Osteoblast (primary cell): ENCODE measurements at regions not wholly inside any gene's neighbourhood (a gene's known extent, or its start where the extent isn't known, plus 50 kb on each side); places are given as distances from the start of the nearest gene placed in this dataset.

Experiments
- DNase-seq: peaks from one replicate; pipeline ENCODE4 v3.0.0; 2011; ENCODE audit warnings: low spot score, mixed read lengths; ENCODE audit not compliant: insufficient read length; ENCODE audit errors: missing footprints
- H2AFZ ChIP-seq: 2 replicates; pipeline ENCODE4 v1.6.0; 2011; ENCODE audit warnings: mild to moderate bottlenecking, low read length
- H3K27ac ChIP-seq: 2 replicates; pipeline ENCODE4 v1.5.1; 2011; ENCODE audit warnings: mild to moderate bottlenecking, low read depth, low read length, moderate library complexity
- H3K27me3 ChIP-seq: 2 replicates; pipeline ENCODE4 v1.6.0; 2012; ENCODE audit warnings: mild to moderate bottlenecking, control low read depth, inconsistent platforms, low read length, moderate library complexity; ENCODE audit not compliant: insufficient read depth
- H3K36me3 ChIP-seq: 2 replicates; pipeline ENCODE4 v1.5.1; 2011; ENCODE audit warnings: mild to moderate bottlenecking, low read length, control low read depth, moderate library complexity; ENCODE audit not compliant: insufficient read depth
- H3K4me1 ChIP-seq: 2 replicates; pipeline ENCODE4 v1.5.1; 2011; ENCODE audit warnings: mild to moderate bottlenecking, low read length, control low read depth, moderate library complexity; ENCODE audit not compliant: insufficient read depth
- H3K4me2 ChIP-seq: 2 replicates; pipeline ENCODE4 v1.6.0; 2011; ENCODE audit warnings: mild to moderate bottlenecking, low read length; ENCODE audit not compliant: insufficient read depth
- H3K4me3 ChIP-seq: fragments of 200-600 bp; sonication (generic); 3 replicates; pipeline ENCODE4 v1.5.1; 2012; ENCODE audit warnings: mild to moderate bottlenecking, low read length, inconsistent platforms; ENCODE audit not compliant: insufficient read depth
- H3K79me2 ChIP-seq: 2 replicates; pipeline ENCODE4 v1.6.0; 2012; ENCODE audit warnings: mild to moderate bottlenecking, low read length, control low read depth, inconsistent platforms; ENCODE audit not compliant: insufficient read depth
- H3K9me3 ChIP-seq: 2 replicates; pipeline ENCODE4 v1.5.1; 2011; ENCODE audit warnings: low read depth, low read length, control low read depth
- H4K20me1 ChIP-seq: 2 replicates; pipeline ENCODE4 v1.6.0; 2012; ENCODE audit warnings: mild to moderate bottlenecking, low read length, control low read depth; ENCODE audit not compliant: insufficient read depth
- TF ChIP-seq, protein P1 (sequence below): IDR thresholded peaks from 2 replicates; pipeline ENCODE4 v1.5.1; 2011; ENCODE audit warnings: mild to moderate bottlenecking, low read depth, low read length, moderate library complexity; ENCODE audit errors: extremely low read depth

DNA sequence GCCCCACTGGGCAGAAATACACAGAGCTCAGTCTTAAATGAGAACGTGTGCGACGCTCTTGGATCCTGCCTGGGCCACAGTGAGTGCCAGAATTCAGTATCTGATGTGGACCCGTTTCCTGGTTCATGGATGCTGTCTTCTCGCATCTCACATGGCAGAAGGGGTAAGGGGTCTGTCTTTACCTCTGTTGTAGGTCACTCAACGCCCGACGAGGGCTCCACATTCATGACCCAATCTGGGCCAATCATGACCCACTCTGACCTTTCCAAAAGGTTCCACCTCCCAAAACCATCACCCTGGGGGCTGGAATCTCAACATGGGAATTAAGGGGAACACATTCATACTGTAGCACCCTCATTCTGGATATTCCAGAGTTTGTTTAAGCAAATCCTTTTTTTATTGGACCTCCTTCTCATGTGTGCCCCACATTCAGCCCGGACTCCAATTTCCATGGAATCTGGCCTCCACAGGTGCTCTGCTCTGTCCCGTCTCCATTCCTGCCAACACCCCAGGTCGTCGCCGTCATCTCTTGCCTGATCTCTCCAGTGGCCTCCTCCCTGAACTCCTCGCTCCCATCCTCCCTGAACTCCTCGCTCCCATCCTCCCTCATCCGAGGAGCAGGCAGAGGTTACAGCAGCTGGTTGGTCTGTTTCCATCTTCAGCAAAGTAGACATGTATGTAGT is 78.9 kb upstream of the OTOS start:
- Histone ChIP-seq H3K9me3 (no peaks in the 10 kb centered on the region), H3K4me1 (peaks cover 9% of the 10 kb centered on the region), H3K27me3 (peaks cover 24% of the 10 kb centered on the region), H3K36me3 (no peaks in the 10 kb centered on the region), H3K79me2 (no peaks in the 10 kb centered on the region), H3K4me2 (no peak overlapping the region), H3K27ac (no peak overlapping the region), H4K20me1 (no peaks in the 10 kb centered on the region), H2AFZ (no peak overlapping the region), H3K4me3 (no peak overlapping the region)
- TF ChIP-seq, protein P1, sequence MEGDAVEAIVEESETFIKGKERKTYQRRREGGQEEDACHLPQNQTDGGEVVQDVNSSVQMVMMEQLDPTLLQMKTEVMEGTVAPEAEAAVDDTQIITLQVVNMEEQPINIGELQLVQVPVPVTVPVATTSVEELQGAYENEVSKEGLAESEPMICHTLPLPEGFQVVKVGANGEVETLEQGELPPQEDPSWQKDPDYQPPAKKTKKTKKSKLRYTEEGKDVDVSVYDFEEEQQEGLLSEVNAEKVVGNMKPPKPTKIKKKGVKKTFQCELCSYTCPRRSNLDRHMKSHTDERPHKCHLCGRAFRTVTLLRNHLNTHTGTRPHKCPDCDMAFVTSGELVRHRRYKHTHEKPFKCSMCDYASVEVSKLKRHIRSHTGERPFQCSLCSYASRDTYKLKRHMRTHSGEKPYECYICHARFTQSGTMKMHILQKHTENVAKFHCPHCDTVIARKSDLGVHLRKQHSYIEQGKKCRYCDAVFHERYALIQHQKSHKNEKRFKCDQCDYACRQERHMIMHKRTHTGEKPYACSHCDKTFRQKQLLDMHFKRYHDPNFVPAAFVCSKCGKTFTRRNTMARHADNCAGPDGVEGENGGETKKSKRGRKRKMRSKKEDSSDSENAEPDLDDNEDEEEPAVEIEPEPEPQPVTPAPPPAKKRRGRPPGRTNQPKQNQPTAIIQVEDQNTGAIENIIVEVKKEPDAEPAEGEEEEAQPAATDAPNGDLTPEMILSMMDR, result no peak
- peak; percentile 3 for DNase-seq

DNA sequence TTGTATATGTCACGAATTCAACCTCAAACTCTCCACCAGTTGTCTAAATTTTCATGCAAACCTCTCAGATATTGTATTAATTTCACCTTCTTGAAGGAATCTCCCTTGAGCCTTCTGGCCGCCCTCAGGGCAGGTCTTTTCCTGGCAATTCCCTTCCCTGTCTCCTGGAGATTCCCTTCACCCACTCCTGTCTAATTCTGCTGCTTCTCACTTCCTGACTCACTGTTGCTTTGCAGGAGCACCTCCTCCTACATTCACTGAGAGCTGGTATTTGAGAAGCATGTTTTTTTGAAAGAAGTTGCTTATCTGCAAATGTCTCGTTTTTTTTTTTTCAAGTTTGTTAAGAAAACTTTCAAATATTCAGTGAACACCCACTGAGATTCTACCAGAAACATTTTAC is 79.9 kb upstream of the OTOS start:
- Histone ChIP-seq H3K79me2 (no peaks in the 10 kb centered on the region), H2AFZ (no peak overlapping the region), H3K36me3 (no peaks in the 10 kb centered on the region), H3K27me3 (peaks cover 24% of the 10 kb centered on the region), H4K20me1 (no peaks in the 10 kb centered on the region), H3K4me1 (peaks cover 15% of the 10 kb centered on the region), H3K27ac (no peak overlapping the region), H3K4me3 (no peak overlapping the region), H3K4me2 (no peak overlapping the region), H3K9me3 (no peaks in the 10 kb centered on the region)
- peak; percentile 90 for DNase-seq
- TF ChIP-seq, protein P1, result no peak

DNA sequence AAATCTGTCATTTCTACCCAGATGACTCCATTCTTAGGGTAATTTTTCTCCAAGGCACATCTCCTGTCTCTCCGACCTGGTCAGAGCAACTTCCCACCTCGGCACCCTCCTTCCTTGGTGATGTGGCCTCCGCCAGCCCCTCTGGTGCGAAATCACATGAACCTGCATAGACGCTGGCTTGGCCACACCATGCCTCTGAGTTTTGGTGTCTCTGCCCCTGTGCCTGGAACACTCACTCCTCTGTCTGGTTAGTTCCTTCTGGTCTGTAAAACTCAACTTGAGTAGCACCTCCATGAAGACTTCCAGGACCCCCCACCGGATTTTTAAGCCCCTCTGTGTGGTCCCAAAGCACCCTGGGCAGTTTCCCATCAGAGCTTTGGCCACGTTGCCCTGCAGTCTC is 83.2 kb upstream of the OTOS start:
- H3K27ac ChIP-seq, result no peak overlapping the region
- H3K27me3 ChIP-seq, result peaks cover 24% of the 10 kb centered on the region
- TF ChIP-seq, protein P1, result no peak
- H3K9me3 ChIP-seq, result no peaks in the 10 kb centered on the region
- no peak overlapping the region for H2AFZ ChIP-seq
- H3K4me1 ChIP-seq, result peaks cover 15% of the 10 kb centered on the region
- no peaks in the 10 kb centered on the region for H3K36me3 ChIP-seq
- H4K20me1 ChIP-seq, result no peaks in the 10 kb centered on the region
- no peak overlapping the region for H3K4me2 ChIP-seq
- no peak overlapping the region for H3K4me3 ChIP-seq
- no peaks in the 10 kb centered on the region for H3K79me2 ChIP-seq
- no peak for DNase-seq

DNA sequence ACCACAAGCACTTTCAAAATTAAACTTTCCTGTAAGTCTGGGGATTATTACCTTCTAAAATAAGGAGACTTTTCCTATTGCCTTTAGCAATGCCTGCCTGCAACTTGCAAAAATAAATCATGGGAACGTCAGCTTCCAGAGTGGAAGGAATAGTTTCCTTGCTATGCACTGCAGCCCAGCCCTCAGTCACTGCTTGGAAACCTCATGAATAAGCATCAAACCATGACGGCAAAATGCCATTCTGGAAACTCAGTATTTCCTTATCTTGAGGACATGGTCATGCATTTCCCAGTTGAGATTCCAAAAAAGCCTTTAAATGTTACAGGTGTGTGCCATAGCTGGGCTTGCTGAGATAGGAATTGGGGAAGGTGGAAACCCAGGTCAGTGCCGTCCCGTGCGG is 84.2 kb upstream of the OTOS start:
- Histone ChIP-seq H3K79me2 (no peaks in the 10 kb centered on the region), H3K27me3 (peaks cover 21% of the 10 kb centered on the region), H3K4me3 (no peak overlapping the region), H2AFZ (no peak overlapping the region), H3K9me3 (peaks cover 4% of the 10 kb centered on the region), H3K4me1 (peaks cover 15% of the 10 kb centered on the region), H3K4me2 (no peak overlapping the region), H3K27ac (no peak overlapping the region), H4K20me1 (no peaks in the 10 kb centered on the region), H3K36me3 (no peaks in the 10 kb centered on the region)
- TF ChIP-seq, protein P1, result no peak
- peak; percentile 94 for DNase-seq
